Lower leg skin (tissue), 4 donors: ENCODE measurements at regions not wholly inside any gene's neighbourhood (a gene's known extent, or its start where the extent isn't known, plus 50 kb on each side); places are given as distances from the start of the nearest gene placed in this dataset.

Source experiments
- DNase-seq, 2 donors: peaks; one replicate each; pipeline ENCODE4 v3.0.0-alpha.2; 2019; ENCODE audit warnings: low spot score in 2 of 2
- H3K4me3 ChIP-seq: fragments of 200-600 bp; sonication (generic); 2 replicates; pipeline ENCODE4 v1.5.1; 2017; ENCODE audit warnings: mild to moderate bottlenecking, low read depth; ENCODE audit not compliant: poor library complexity, severe bottlenecking
- CTCF ChIP-seq, 3 donors: fragments of 450-650 bp; IDR thresholded peaks; one replicate each; pipeline ENCODE4 v1.5.1; 2016; ENCODE audit warnings: antibody characterized with exemption in 3 of 3, mild to moderate bottlenecking in 3 of 3, moderate library complexity in 2 of 3
- POLR2A ChIP-seq, 2 donors: fragments of 450-650 bp; IDR thresholded peaks; one replicate each; pipeline ENCODE4 v1.6.1; 2016 to 2017; ENCODE audit warnings: antibody characterized with exemption in 2 of 2, mild to moderate bottlenecking in 1 of 2, moderate library complexity in 1 of 2
- WGBS, 2 donors: methylation state at CpG; one replicate each; pipeline ENCODE4 v1.1.5; 2018; 5-methylcytosine and 5-hydroxymethylcytosine counted together
- intact Hi-C: fragments of 100-400 bp; cut with DNase I; formaldehyde crosslinking; loops from one replicate; pipeline ENCODE4 v1.15.0; 2023; ENCODE audit warnings: low total_unique reads

- 76 to 80% methylated on average over 3 of the region's 3 CpGs for WGBS, 2 donors
- H3K4me3 ChIP-seq: no peak overlapping the region
- intact Hi-C loops: no loop called here
- DNase-seq: no peak
- no peak for TF ChIP-seq CTCF (IDR thresholded peaks at IDR 0.05)
- TF ChIP-seq POLR2A (IDR thresholded peaks at IDR 0.05): no peak
Observed at GRCh38 chr13:73880365-73880764, 253.8 kb downstream of the KLF12 start.

- TF ChIP-seq POLR2A (IDR thresholded peaks at IDR 0.05): no peak
- TF ChIP-seq CTCF (IDR thresholded peaks at IDR 0.05): no peak
- H3K4me3 ChIP-seq: no peak overlapping the region
- intact Hi-C loops: no loop called here
- no peak for DNase-seq
- WGBS, 2 donors: 53 to 61% methylated on average over 4 of the region's 4 CpGs
Observed at GRCh38 chr13:73879346-73880015, 254.7 kb downstream of the KLF12 start.

- intact Hi-C loops: no loop called here
- H3K4me3 ChIP-seq: no peak overlapping the region
- DNase-seq: no peak
- no peak for TF ChIP-seq POLR2A (IDR thresholded peaks at IDR 0.05)
- no peak for TF ChIP-seq CTCF (IDR thresholded peaks at IDR 0.05)
Observed at GRCh38 chr13:73877399-73877798, 256.8 kb downstream of the KLF12 start.

- no peak for DNase-seq
- 56 to 63% methylated on average over 1 of the region's 1 CpG for WGBS, 2 donors
- no peak overlapping the region for H3K4me3 ChIP-seq
- intact Hi-C loops: no loop called here
- TF ChIP-seq POLR2A (IDR thresholded peaks at IDR 0.05): no peak
- TF ChIP-seq CTCF (IDR thresholded peaks at IDR 0.05): no peak
Observed at GRCh38 chr13:73876323-73876722, 257.9 kb downstream of the KLF12 start.

GRCh38 chr13:73873940-73874830 is 260.0 kb downstream of the KLF12 start:
- TF ChIP-seq CTCF (IDR thresholded peaks at IDR 0.05) (no peak), POLR2A (IDR thresholded peaks at IDR 0.05) (no peak)
- intact Hi-C loops: no loop called here
- no peak overlapping the region for H3K4me3 ChIP-seq
- DNase-seq: no peak
- 80 to 83% methylated on average over 5 of the region's 5 CpGs for WGBS, 2 donors
